Activated T-cell treated with anti-CD3 and anti-CD28 coated beads, Interleukin-2, amount 50 U/mL, for 4 hours (primary cell): ENCODE measurements at regions not wholly inside any gene's neighbourhood (a gene's known extent, or its start where the extent isn't known, plus 50 kb on each side); places are given as distances from the start of the nearest gene placed in this dataset.

Experiments
- ATAC-seq, 2 donors: fragments of 200-7000 bp; cut with Tn5 transposase; one replicate each; pipeline ENCODE4 v1.10.0; 2021
- DNase-seq: peaks from one replicate; pipeline ENCODE4 v3.0.0-alpha.2; 2020
- H3K27me3 Mint-ChIP-seq: one replicate; pipeline ENCODE4 v1.8.0; 2021; ENCODE audit warnings: low read depth, mixed read lengths
- H3K36me3 Mint-ChIP-seq: one replicate; pipeline ENCODE4 v1.8.0; 2022; ENCODE audit warnings: mixed read lengths; ENCODE audit not compliant: insufficient read depth
- H3K4me1 Mint-ChIP-seq: one replicate; pipeline ENCODE4 v1.8.0; 2021; ENCODE audit warnings: low read depth, mixed read lengths
- H3K4me3 Mint-ChIP-seq: one replicate; pipeline ENCODE4 v1.8.0; 2021; ENCODE audit warnings: mild to moderate bottlenecking, moderate library complexity, mixed read lengths
- H3K9me3 Mint-ChIP-seq: one replicate; pipeline ENCODE4 v1.8.0; 2021; ENCODE audit warnings: mixed read lengths

GRCh38 chr10:56624082-56624481 is 263.0 kb upstream of the ZWINT start:
- H3K36me3 Mint-ChIP-seq, result no peaks in the 10 kb centered on the region
- H3K4me1 Mint-ChIP-seq, result no peaks in the 10 kb centered on the region
- no peaks in the 10 kb centered on the region for H3K27me3 Mint-ChIP-seq
- DNase-seq (no peak), ATAC-seq (no peak)
- no peak overlapping the region for H3K4me3 Mint-ChIP-seq
- peaks cover 7% of the 10 kb centered on the region for H3K9me3 Mint-ChIP-seq

- Mint-ChIP-seq H3K4me3 (no peak overlapping the region), H3K4me1 (no peaks in the 10 kb centered on the region), H3K9me3 (peaks cover 7% of the 10 kb centered on the region), H3K36me3 (no peaks in the 10 kb centered on the region), H3K27me3 (no peaks in the 10 kb centered on the region)
- DNase-seq (no peak), ATAC-seq (no peak)
These were observed 262.0 kb upstream of the ZWINT start for GRCh38 chr10:56623064-56623463.

- Mint-ChIP-seq H3K4me3 (peak overlapping the region; percentile 39), H3K36me3 (no peaks in the 10 kb centered on the region), H3K27me3 (no peaks in the 10 kb centered on the region), H3K4me1 (no peaks in the 10 kb centered on the region), H3K9me3 (peaks cover 7% of the 10 kb centered on the region)
- ATAC-seq (no peak), DNase-seq (no peak)
These were observed 261.4 kb upstream of the ZWINT start for GRCh38 chr10:56622335-56622973.

GRCh38 chr10:56606202-56606601 is 245.1 kb upstream of the ZWINT start:
- Mint-ChIP-seq H3K4me1 (no peaks in the 10 kb centered on the region), H3K36me3 (no peaks in the 10 kb centered on the region), H3K27me3 (no peaks in the 10 kb centered on the region)

DNA sequence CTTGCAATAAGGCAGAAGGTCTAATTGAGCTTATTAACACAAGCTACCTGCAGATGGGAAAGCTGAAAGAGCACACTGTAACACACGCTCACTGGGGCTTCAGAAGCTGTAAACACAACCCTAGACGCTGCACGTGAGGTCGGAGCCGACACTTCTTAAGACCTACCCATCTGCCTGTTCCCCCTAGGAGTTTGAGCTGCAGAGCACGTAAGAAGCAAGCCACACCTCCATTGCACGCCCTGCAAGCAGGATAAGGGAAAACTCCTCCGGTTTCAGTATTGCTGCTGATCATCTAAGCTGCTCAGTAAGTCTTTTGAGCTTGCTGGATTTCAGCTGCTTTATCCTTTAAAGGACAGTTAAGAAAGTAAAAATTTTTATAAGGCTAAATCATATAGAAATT is 244.0 kb upstream of the ZWINT start:
- Mint-ChIP-seq H3K4me1 (no peaks in the 10 kb centered on the region), H3K27me3 (no peaks in the 10 kb centered on the region), H3K36me3 (no peaks in the 10 kb centered on the region), H3K4me3 (no peak overlapping the region), H3K9me3 (peaks cover 7% of the 10 kb centered on the region)
- DNase-seq (no peak), ATAC-seq (no peak)

More at GRCh38 chr10:56606202-56606601, 245.1 kb upstream of the ZWINT start:
- DNase-seq (no peak), ATAC-seq (no peak)
- Mint-ChIP-seq H3K9me3 (peaks cover 7% of the 10 kb centered on the region), H3K4me3 (no peak overlapping the region)

- no peak for DNase-seq
- Mint-ChIP-seq H3K4me1 (no peaks in the 10 kb centered on the region), H3K36me3 (no peaks in the 10 kb centered on the region), H3K9me3 (peaks cover 7% of the 10 kb centered on the region), H3K4me3 (no peak overlapping the region), H3K27me3 (no peaks in the 10 kb centered on the region)
- ATAC-seq, result no peak
These were observed 243.6 kb upstream of the ZWINT start for GRCh38 chr10:56604624-56605023.

- Mint-ChIP-seq H3K9me3 (peaks cover 7% of the 10 kb centered on the region), H3K4me3 (no peak overlapping the region), H3K36me3 (no peaks in the 10 kb centered on the region), H3K4me1 (no peaks in the 10 kb centered on the region), H3K27me3 (no peaks in the 10 kb centered on the region)
- ATAC-seq, result no peak
- no peak for DNase-seq
These were observed 238.1 kb upstream of the ZWINT start for GRCh38 chr10:56599201-56599600.

DNA sequence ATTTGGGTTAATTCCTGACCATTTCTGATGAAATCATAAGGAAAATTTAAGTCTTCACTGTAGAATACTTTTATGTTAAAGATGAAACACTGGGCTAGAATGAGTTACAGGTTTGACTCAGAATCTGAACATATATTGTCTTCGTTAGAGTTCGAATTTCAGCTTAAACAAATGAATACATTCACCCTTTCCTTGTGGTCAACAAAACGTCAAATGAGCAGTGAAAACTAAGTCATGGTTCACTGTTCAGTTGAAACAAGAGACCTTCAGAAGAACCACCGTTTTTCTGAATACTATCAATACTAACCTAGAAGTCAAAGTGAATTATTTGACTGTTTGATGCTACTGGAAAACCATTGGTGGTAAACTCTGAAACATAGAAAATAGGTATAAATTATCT is 235.2 kb upstream of the ZWINT start:
- Mint-ChIP-seq H3K4me1 (no peaks in the 10 kb centered on the region), H3K27me3 (no peaks in the 10 kb centered on the region), H3K36me3 (no peaks in the 10 kb centered on the region), H3K9me3 (peaks cover 10% of the 10 kb centered on the region), H3K4me3 (no peak overlapping the region)
- ATAC-seq, result no peak
- DNase-seq, result no peak

GRCh38 chr10:56593120-56593519 is 232.1 kb upstream of the ZWINT start:
- no peaks in the 10 kb centered on the region for H3K36me3 Mint-ChIP-seq
- H3K9me3 Mint-ChIP-seq, result peaks cover 9% of the 10 kb centered on the region
- ATAC-seq (no peak), DNase-seq (no peak)
- no peaks in the 10 kb centered on the region for H3K4me1 Mint-ChIP-seq
- no peak overlapping the region for H3K4me3 Mint-ChIP-seq
- no peaks in the 10 kb centered on the region for H3K27me3 Mint-ChIP-seq

DNA sequence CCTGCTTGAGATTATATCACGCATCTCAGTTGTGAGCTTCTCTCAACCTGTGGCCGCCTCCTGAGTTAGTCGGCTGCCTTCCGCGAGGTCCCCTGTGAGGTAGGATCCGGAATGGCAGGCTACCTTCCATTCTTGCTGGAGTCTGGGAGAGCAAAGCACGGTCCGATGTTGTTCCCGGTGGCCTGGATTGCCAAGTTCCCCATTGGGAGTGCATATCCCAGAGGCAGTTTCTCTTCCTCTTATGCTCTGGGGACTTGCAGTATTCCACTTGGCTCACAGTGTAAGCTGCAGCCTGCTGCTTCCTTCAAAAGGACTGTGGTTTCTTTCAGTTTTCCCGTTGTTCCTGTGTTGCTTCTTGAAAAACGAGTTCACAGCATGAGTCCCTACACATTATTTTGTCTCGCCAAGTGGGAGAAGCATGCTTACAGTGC is 225.4 kb upstream of the ZWINT start:
- Mint-ChIP-seq H3K4me3 (no peak overlapping the region), H3K9me3 (peaks cover 3% of the 10 kb centered on the region)
- no peak for ATAC-seq

DNA sequence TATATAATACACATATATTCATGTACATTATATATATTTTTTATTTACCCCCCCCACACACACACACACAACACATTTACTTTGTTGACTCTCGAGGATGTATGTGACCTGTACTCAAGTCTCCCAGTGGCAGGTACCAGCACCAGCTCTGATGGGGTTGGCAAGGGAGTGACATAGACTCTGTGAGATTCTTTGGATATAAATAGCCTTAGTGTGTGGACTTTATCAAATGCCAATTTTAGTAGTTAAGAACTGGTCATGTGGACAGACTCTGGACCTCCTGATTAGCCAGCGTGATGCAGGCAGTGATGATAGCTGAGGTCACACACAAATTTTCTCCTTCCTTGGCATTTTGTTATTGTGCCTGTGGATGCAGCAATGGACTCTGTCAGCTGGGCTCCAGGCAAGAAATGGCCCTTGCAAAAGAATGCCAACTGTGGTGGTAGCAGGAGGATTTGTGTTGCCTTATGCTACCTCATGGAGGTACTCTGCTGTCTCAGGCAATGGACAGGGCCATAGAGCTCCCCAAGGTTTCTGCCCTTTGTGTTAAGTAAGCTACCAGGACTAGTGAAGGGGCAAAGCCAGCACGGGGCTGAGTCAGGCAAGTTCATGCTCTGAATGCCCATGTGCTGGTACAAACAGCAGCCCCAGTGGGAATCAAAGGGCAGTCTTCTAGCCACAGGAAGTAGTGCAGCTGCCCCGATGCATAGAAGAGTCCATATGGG is 224.6 kb upstream of the ZWINT start:
- Mint-ChIP-seq H3K27me3 (no peaks in the 10 kb centered on the region), H3K36me3 (no peaks in the 10 kb centered on the region), H3K9me3 (peaks cover 3% of the 10 kb centered on the region), H3K4me3 (no peak overlapping the region), H3K4me1 (no peaks in the 10 kb centered on the region)
- ATAC-seq (no peak), DNase-seq (no peak)

More for the DNA sequence above, 225.4 kb upstream of the ZWINT start:
- no peaks in the 10 kb centered on the region for H3K4me1 Mint-ChIP-seq
- DNase-seq, result no peak
- no peaks in the 10 kb centered on the region for H3K36me3 Mint-ChIP-seq
- H3K27me3 Mint-ChIP-seq, result no peaks in the 10 kb centered on the region

DNA sequence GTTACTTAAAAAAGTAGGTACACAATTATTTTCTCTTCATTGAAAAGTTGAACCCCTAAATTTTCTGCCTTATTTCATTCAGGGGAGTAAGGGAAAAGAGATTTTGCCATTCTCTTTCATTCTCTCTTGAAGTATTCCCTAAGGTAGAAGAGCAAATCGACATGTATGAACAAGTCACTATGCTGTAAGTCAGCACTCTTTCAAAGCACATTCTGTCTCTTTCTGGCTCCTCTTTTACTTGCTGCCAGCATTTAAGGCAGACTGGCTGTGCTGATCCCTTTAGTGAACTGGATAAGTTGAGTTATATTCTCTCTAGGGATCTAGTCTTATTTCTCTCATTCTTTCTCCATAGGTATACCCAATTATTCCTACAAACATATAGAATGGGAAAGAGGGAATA is 222.3 kb upstream of the ZWINT start:
- Mint-ChIP-seq H3K9me3 (no peaks in the 10 kb centered on the region), H3K27me3 (no peaks in the 10 kb centered on the region), H3K36me3 (no peaks in the 10 kb centered on the region), H3K4me1 (no peaks in the 10 kb centered on the region), H3K4me3 (no peak overlapping the region)
- no peak for DNase-seq
- ATAC-seq, result no peak

DNA sequence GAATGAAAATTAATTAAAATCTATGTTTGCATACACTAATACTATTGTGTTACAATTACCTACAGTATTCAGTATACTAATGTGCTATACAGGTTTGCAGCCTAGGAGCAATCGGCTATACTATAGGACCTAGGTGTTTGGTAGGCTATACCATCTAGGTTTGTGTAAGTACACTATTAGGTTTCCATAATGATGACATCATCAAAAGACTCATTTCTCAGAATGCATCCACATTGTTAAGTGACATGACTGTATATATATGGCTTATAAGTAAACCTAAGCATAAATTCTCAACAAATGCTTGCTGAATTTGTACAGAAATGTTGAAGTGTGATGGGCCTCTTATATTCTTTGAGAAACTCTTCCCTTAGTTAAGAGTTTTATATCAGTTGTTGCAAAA is 206.5 kb upstream of the ZWINT start:
- Mint-ChIP-seq H3K9me3 (peaks cover 16% of the 10 kb centered on the region), H3K27me3 (no peaks in the 10 kb centered on the region), H3K36me3 (no peaks in the 10 kb centered on the region), H3K4me1 (no peaks in the 10 kb centered on the region), H3K4me3 (no peak overlapping the region)
- ATAC-seq, result no peak
- DNase-seq, result no peak

DNA sequence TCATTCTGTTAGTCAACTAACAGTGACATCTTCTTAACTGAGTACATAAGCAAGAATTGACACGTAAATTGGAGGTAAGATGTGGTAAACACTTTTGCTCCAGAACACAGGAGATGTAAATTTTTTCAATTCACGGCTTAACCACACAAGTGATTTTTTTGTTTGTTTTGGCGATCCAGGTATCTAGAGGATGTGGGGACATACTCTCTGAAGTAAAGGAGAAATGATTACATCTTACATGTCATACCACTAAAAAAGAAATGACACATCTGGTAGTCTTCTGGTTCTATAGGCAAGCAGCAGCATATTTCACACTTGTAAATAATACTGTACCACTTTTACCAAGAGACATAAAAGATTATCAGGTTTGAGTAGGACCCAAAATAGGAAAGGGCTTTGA is 200.3 kb upstream of the ZWINT start:
- ATAC-seq (no peak), DNase-seq (no peak)
- H3K27me3 Mint-ChIP-seq, result no peaks in the 10 kb centered on the region
- H3K9me3 Mint-ChIP-seq, result peaks cover 4% of the 10 kb centered on the region
- H3K4me3 Mint-ChIP-seq, result no peak overlapping the region
- no peaks in the 10 kb centered on the region for H3K36me3 Mint-ChIP-seq
- H3K4me1 Mint-ChIP-seq, result no peaks in the 10 kb centered on the region

GRCh38 chr10:56551037-56551436 is 190.0 kb upstream of the ZWINT start:
- ATAC-seq, result no peak
- no peak overlapping the region for H3K4me3 Mint-ChIP-seq
- no peaks in the 10 kb centered on the region for H3K27me3 Mint-ChIP-seq
- H3K4me1 Mint-ChIP-seq, result no peaks in the 10 kb centered on the region
- peaks cover 25% of the 10 kb centered on the region for H3K9me3 Mint-ChIP-seq
- no peak for DNase-seq
- no peaks in the 10 kb centered on the region for H3K36me3 Mint-ChIP-seq
